Mesenchymal stem cell (in vitro differentiated cells and primary cell): ENCODE measurements at regions not wholly inside any gene's neighbourhood (a gene's known extent, or its start where the extent isn't known, plus 50 kb on each side); places are given as distances from the start of the nearest gene placed in this dataset.

Experiments
- DNase-seq: peaks from one replicate; pipeline ENCODE4 v3.0.0-alpha.2; 2013
- H2AFZ ChIP-seq: one replicate; pipeline ENCODE4 v1.6.1; 2013; ENCODE audit warnings: low read depth, mild to moderate bottlenecking, control low read depth, inconsistent platforms, low read length, moderate library complexity
- H2AK5ac ChIP-seq: 2 replicates; pipeline ENCODE4 v1.6.1; 2013; ENCODE audit warnings: low read length, moderate library complexity, mild to moderate bottlenecking, inconsistent platforms; ENCODE audit not compliant: severe bottlenecking
- H2BK120ac ChIP-seq: one replicate; pipeline ENCODE4 v1.6.1; 2013; ENCODE audit warnings: low read depth, mild to moderate bottlenecking, inconsistent platforms, low read length, moderate library complexity
- H2BK12ac ChIP-seq, 2 experiments: one replicate each; pipeline ENCODE4 v1.6.1; 2013; ENCODE audit warnings: inconsistent platforms in 2 of 2, low read length in 2 of 2, mild to moderate bottlenecking in 2 of 2, moderate library complexity in 2 of 2, control low read depth in 1 of 2
- H2BK15ac ChIP-seq: one replicate; pipeline ENCODE4 v1.6.1; 2013; ENCODE audit warnings: mild to moderate bottlenecking, low read depth, inconsistent platforms; ENCODE audit not compliant: poor library complexity, severe bottlenecking
- H2BK5ac ChIP-seq: 2 replicates; pipeline ENCODE4 v1.6.1; 2013; ENCODE audit warnings: low read depth, mild to moderate bottlenecking, low read length, control low read depth, inconsistent platforms; ENCODE audit not compliant: poor library complexity, severe bottlenecking
- H3K14ac ChIP-seq, 2 experiments: one replicate each; pipeline ENCODE4 v1.6.1; 2013; ENCODE audit warnings: inconsistent platforms in 2 of 2, low read length in 2 of 2, control low read depth in 1 of 2, mild to moderate bottlenecking in 1 of 2, moderate library complexity in 1 of 2
- H3K18ac ChIP-seq, 2 experiments: one replicate each; pipeline ENCODE4 v1.6.1; 2013; ENCODE audit warnings: inconsistent platforms in 2 of 2, low read length in 2 of 2, control low read depth in 1 of 2, low read depth in 1 of 2, mild to moderate bottlenecking in 1 of 2
- H3K23ac ChIP-seq, 2 experiments: one replicate each; pipeline ENCODE4 v1.6.1; 2013; ENCODE audit warnings: inconsistent platforms in 2 of 2, low read length in 2 of 2, mild to moderate bottlenecking in 2 of 2, moderate library complexity in 2 of 2, control low read depth in 1 of 2
- H3K27ac ChIP-seq: 2 replicates; pipeline ENCODE4 v1.5.1; 2013; ENCODE audit warnings: mild to moderate bottlenecking, moderate library complexity, low read length, control low read depth, inconsistent platforms; ENCODE audit not compliant: poor library complexity, severe bottlenecking
- H3K27me3 ChIP-seq, 2 experiments: 2 replicates each; pipeline versions ENCODE4 v1.6.1 to v1.7.0; 2013; ENCODE audit warnings: low read length in 2 of 2, mild to moderate bottlenecking in 2 of 2, moderate library complexity in 2 of 2, control low read depth in 1 of 2, inconsistent platforms in 1 of 2; ENCODE audit not compliant: control insufficient read depth in 1 of 2, insufficient read depth in 1 of 2
- H3K36me3 ChIP-seq, 2 experiments: 2 replicates each; pipeline versions ENCODE4 v1.6.1 to v1.7.0; 2013; ENCODE audit warnings: low read length in 2 of 2, control low read depth in 1 of 2, inconsistent platforms in 1 of 2, low read depth in 1 of 2, mild to moderate bottlenecking in 1 of 2; ENCODE audit not compliant: insufficient read depth in 2 of 2, control insufficient read depth in 1 of 2
- H3K4ac ChIP-seq, 2 experiments: one replicate each; pipeline ENCODE4 v1.6.1; 2013; ENCODE audit warnings: inconsistent platforms in 2 of 2, low read length in 2 of 2, mild to moderate bottlenecking in 2 of 2, moderate library complexity in 2 of 2, control low read depth in 1 of 2, low read depth in 1 of 2
- H3K4me1 ChIP-seq: 2 replicates; pipeline ENCODE4 v1.6.1; 2013; ENCODE audit warnings: low read depth, low read length, control low read depth; ENCODE audit not compliant: control insufficient read depth, insufficient read depth
- H3K4me2 ChIP-seq: 2 replicates; pipeline ENCODE4 v1.6.1; 2013; ENCODE audit warnings: low read length, mild to moderate bottlenecking, inconsistent platforms; ENCODE audit not compliant: poor library complexity, severe bottlenecking
- H3K4me3 ChIP-seq, 2 experiments: 2 replicates each; pipeline versions ENCODE4 v1.5.1 to v1.7.0; 2013; ENCODE audit warnings: low read length in 2 of 2, mild to moderate bottlenecking in 2 of 2, control low read depth in 1 of 2, low read depth in 1 of 2; ENCODE audit not compliant: insufficient read depth in 1 of 2
- H3K79me1 ChIP-seq: replicated peaks from 2 replicates; pipeline ENCODE4 v1.6.1; 2013; ENCODE audit warnings: mild to moderate bottlenecking, control low read depth, low read length, inconsistent platforms; ENCODE audit not compliant: poor library complexity, severe bottlenecking
- H3K9ac ChIP-seq: 2 replicates; pipeline ENCODE4 v1.7.0; 2013; ENCODE audit warnings: mild to moderate bottlenecking, low read length, moderate library complexity
- H3K9me3 ChIP-seq: 2 replicates; pipeline ENCODE4 v1.7.0; 2013; ENCODE audit warnings: mild to moderate bottlenecking, low read length; ENCODE audit not compliant: control insufficient read depth
- H4K8ac ChIP-seq: one replicate; pipeline ENCODE4 v1.6.1; 2013; ENCODE audit warnings: inconsistent platforms, mild to moderate bottlenecking, low read length, moderate library complexity
- H4K91ac ChIP-seq: one replicate; pipeline ENCODE4 v1.6.1; 2013; ENCODE audit warnings: mild to moderate bottlenecking, low read length, inconsistent platforms
- WGBS: methylation state at CpG from one replicate; pipeline ENCODE4 v1.1.7; 2013; ENCODE audit warnings: mixed read lengths; 5-methylcytosine and 5-hydroxymethylcytosine counted together

DNA sequence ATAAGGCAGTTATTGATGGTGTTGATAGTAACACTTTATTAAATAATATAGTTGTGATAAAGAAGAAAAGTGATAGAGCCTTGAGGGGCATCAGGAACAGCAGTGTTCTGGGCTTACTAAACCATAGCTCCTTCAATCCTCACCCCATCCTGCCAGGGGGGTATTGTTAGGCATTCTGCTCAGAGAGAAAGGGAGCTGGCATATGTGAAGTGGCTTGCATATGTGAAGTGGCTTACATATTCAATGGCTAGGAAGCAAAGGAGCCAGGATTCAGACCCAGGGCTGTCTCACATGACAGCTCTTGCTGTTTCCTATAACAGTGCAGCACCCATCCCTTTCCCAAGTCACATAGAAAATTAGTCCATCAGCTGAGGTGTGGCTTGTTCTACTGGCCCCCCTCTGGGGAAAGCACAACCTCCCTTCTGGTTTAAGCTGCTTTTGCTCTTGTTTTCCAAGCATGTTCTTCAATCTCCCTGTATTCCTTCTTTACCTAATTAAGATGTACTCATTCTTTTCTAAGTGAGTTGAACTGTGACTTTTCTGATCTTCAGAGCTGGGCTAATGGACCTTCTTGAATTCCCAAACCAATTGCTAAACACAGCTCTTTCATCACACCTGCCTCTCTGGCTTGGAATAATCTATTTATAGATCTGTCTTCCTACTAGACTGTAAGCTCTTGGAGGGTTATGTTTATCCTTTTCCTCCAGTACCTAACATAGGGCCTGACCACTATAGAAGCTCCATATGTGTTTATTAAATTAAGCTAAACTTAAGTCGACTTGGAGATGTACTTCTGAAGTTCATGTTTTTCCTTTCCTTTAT, 108.7 kb upstream of the GLI3 start:
- no peak overlapping the region for H2BK120ac ChIP-seq
- peak overlapping the region in 1 of 2 experiments; percentile 29 for H3K18ac ChIP-seq
- no peak overlapping the region for H3K23ac ChIP-seq
- H3K4me3 ChIP-seq = no peak overlapping the region
- H2BK15ac ChIP-seq = no peak overlapping the region
- H3K27me3 ChIP-seq = peaks cover 0 to 40% of the 10 kb centered on the region in 2 experiments
- H3K4me2 ChIP-seq = no peak overlapping the region
- H2BK5ac ChIP-seq = no peak overlapping the region
- no peak overlapping the region for H4K8ac ChIP-seq
- H3K9ac ChIP-seq = no peak overlapping the region
- H3K4ac ChIP-seq = no peak overlapping the region
- H3K79me1 ChIP-seq = no peaks in the 10 kb centered on the region
- no peak overlapping the region for H2AFZ ChIP-seq
- no peaks in the 10 kb centered on the region for H3K9me3 ChIP-seq
- DNase-seq = peak; percentile 50
- H3K14ac ChIP-seq = no peak overlapping the region
- H3K27ac ChIP-seq = no peak overlapping the region
- H4K91ac ChIP-seq = no peak overlapping the region
- no peaks in the 10 kb centered on the region for H3K36me3 ChIP-seq
- H2BK12ac ChIP-seq = peak overlapping the region in 1 of 2 experiments; percentile 48
- no peaks in the 10 kb centered on the region for H3K4me1 ChIP-seq
- no CpG with 5 or more reads among the region's 1 CpG for WGBS
- no peak overlapping the region for H2AK5ac ChIP-seq

DNA sequence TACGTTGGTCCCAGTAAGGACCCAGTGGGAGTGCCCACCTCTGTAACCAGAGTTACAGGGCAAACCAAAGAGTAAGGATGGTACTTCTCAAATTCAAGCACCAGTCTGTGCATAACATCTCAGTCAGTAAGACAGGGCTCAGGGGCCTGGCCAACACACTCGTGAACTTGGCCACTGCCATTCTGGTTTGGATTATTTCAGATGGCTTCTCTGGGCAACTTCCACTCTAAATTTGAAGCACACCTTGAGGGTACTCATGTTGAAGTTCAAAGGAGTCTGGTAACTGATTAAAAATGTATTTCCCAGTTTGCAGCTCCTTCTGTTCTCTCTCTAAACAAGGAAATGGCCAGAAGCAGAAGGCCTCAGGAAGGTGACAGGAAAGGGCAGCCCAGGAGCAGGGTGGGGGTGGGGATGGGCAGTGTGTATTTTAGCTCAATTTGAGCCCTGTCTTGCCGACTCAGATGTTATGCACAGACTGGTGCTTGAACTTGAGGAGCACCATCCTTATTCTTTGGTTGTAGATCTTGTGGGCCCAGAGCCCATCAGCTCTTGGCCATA, 107.3 kb upstream of the GLI3 start:
- Histone ChIP-seq H2BK15ac (no peak overlapping the region), H3K4ac (no peak overlapping the region), H3K4me2 (no peak overlapping the region), H3K9ac (no peak overlapping the region), H3K14ac (no peak overlapping the region), H2AK5ac (no peak overlapping the region), H3K36me3 (no peaks in the 10 kb centered on the region), H2BK12ac (no peak overlapping the region), H4K91ac (no peak overlapping the region), H3K27me3 (peaks cover 0 to 37% of the 10 kb centered on the region in 2 experiments), H3K79me1 (no peaks in the 10 kb centered on the region), H4K8ac (no peak overlapping the region), H2BK5ac (no peak overlapping the region), H3K27ac (no peak overlapping the region), H2AFZ (no peak overlapping the region), H2BK120ac (no peak overlapping the region), H3K18ac (no peak overlapping the region), H3K9me3 (no peaks in the 10 kb centered on the region), H3K4me1 (no peaks in the 10 kb centered on the region), H3K23ac (no peak overlapping the region), H3K4me3 (no peak overlapping the region)
- WGBS = 84% methylated on average over 3 of the region's 3 CpGs
- no peak for DNase-seq

DNA sequence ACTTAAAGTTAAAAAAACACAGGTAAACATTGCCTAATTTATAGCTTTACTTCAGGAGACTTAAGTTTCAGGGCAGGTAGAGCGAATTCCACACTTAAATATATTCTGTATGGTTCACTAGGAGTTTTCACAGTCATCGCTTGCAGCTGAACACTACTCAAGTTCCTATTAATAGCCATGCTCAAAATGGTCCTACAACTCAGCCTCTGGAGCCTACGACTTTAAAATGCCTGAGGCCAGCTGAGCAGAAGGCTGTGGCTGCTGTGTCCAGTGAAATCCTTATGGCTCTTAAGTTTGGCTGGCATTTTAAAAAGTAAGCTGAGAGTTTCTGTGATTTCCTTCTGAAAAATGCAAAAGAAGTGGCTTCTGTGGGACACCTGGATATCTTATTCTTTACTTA, 105.4 kb upstream of the GLI3 start:
- no peak overlapping the region for H4K91ac ChIP-seq
- no peak overlapping the region for H2BK5ac ChIP-seq
- no peaks in the 10 kb centered on the region for H3K79me1 ChIP-seq
- H2AFZ ChIP-seq = no peak overlapping the region
- H3K27me3 ChIP-seq = peaks cover 0 to 25% of the 10 kb centered on the region in 2 experiments
- no peak overlapping the region for H4K8ac ChIP-seq
- H2BK120ac ChIP-seq = no peak overlapping the region
- H3K36me3 ChIP-seq = no peaks in the 10 kb centered on the region
- H2BK15ac ChIP-seq = no peak overlapping the region
- 41% methylated on average over 3 of the region's 3 CpGs for WGBS
- no peak overlapping the region for H3K4me2 ChIP-seq
- no peaks in the 10 kb centered on the region for H3K9me3 ChIP-seq
- no peak overlapping the region for H2AK5ac ChIP-seq
- no peak overlapping the region for H3K9ac ChIP-seq
- no peak overlapping the region for H3K4ac ChIP-seq
- H3K18ac ChIP-seq = no peak overlapping the region
- no peaks in the 10 kb centered on the region for H3K4me1 ChIP-seq
- DNase-seq = no peak
- H3K4me3 ChIP-seq = no peak overlapping the region
- no peak overlapping the region for H3K23ac ChIP-seq
- H2BK12ac ChIP-seq = no peak overlapping the region
- no peak overlapping the region for H3K14ac ChIP-seq
- H3K27ac ChIP-seq = no peak overlapping the region

DNA sequence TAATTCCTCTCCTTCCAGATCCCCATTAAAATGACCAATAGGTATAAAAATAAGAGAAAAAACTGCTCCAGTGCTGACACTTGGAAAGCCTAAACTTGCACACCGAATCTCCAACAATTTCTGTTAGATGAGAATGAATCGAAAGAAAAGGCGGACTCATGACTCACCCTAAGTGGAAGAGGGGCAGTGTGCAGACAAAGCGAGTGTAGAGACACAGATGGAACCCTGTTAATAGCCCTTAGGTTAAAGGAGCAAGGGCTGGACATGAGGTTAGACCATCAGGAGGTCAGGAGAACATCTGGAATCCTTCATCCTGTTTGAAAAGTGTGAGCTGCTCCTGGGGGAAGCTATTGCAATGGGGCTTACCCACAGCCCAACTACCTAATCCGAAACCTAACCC, 103.4 kb upstream of the GLI3 start:
- WGBS = 44% methylated on average over 5 of the region's 5 CpGs
- H2AK5ac ChIP-seq = no peak overlapping the region
- no peak overlapping the region for H3K4ac ChIP-seq
- H3K4me1 ChIP-seq = no peaks in the 10 kb centered on the region
- H2AFZ ChIP-seq = no peak overlapping the region
- H4K91ac ChIP-seq = no peak overlapping the region
- no peaks in the 10 kb centered on the region for H3K36me3 ChIP-seq
- H3K4me3 ChIP-seq = no peak overlapping the region
- DNase-seq = peak; percentile 68
- no peaks in the 10 kb centered on the region for H3K9me3 ChIP-seq
- no peak overlapping the region for H2BK5ac ChIP-seq
- H3K27ac ChIP-seq = no peak overlapping the region
- no peak overlapping the region for H2BK15ac ChIP-seq
- H3K9ac ChIP-seq = no peak overlapping the region
- H3K27me3 ChIP-seq = peaks cover 0 to 27% of the 10 kb centered on the region in 2 experiments
- H2BK120ac ChIP-seq = no peak overlapping the region
- H4K8ac ChIP-seq = no peak overlapping the region
- H3K79me1 ChIP-seq = no peaks in the 10 kb centered on the region
- H3K14ac ChIP-seq = no peak overlapping the region
- no peak overlapping the region for H3K18ac ChIP-seq
- no peak overlapping the region for H3K4me2 ChIP-seq
- H2BK12ac ChIP-seq = peak overlapping the region in 1 of 2 experiments; percentile 45
- H3K23ac ChIP-seq = no peak overlapping the region
